SIG-M5 treated with dmso at 0.1 percent for 504 hours (cell line): ENCODE measurements at regions not wholly inside any gene's neighbourhood (a gene's known extent, or its start where the extent isn't known, plus 50 kb on each side); places are given as distances from the start of the nearest gene placed in this dataset.

Source experiments
- DNase-seq: peaks from one replicate; lab custom pipeline; 2025; ENCODE audit not compliant: unreplicated experiment; lab: John Stamatoyannopoulos, UW

DNA sequence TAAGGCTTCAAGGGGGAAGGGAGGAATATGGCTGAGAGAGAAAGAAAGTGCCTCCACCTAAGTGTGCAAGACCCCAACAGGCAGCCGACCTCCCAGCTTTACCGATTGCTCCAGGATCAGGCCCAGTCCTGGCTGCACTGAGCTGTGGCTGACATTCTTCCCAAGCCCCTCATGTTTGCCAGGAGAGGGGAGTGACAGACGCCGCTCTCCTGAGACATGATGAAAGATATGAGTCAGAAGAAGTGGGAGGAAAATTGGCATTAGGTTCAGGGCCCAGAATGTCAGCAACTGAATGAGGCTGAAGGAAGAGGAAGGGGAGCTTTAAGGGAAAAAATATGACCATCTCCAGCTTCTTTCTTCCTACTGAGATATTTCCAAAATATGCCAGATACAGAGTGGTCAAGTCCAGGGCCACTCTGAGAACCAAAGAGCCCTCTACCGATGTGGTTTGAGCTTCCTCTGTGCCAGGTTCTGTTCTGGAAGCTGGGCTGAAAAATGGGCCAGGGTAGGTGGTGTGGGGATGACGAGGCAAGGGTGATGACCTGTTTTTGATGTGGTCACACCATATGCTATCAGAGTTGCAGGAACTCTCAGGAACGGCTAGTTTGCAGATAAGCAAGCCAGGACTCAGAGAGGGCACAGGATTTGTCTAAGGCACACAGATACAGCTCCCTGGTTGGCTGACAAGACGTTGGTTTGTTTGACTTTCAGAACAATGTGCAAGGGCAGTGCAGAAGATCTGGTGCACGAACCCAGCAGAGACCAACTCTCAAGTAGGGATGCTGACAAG lies 176.7 kb downstream of the SOX9 start:
- no peak for DNase-seq

DNA sequence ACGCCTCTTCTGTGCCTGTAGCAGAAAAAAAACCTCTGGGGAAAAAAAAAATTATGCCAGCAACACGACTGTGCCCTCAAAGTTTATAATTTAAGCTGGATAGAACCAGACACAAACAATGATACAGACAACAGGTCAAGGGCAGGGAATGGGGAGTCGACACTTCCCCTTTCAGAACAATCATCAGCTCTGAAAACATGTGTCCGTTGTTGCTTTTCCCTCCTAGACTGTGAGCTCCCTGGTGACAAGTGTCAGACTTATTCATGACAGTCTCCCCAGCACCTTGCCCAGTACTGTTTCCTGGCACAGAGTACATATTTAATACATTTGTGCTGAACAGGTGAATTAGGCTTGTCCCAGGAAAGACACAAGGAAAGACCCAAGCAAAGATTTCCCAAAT lies 178.3 kb downstream of the SOX9 start:
- no peak for DNase-seq

- no peak for DNase-seq
These were observed 178.8 kb downstream of the SOX9 start for GRCh38 chr17:72299592-72299991.

DNA sequence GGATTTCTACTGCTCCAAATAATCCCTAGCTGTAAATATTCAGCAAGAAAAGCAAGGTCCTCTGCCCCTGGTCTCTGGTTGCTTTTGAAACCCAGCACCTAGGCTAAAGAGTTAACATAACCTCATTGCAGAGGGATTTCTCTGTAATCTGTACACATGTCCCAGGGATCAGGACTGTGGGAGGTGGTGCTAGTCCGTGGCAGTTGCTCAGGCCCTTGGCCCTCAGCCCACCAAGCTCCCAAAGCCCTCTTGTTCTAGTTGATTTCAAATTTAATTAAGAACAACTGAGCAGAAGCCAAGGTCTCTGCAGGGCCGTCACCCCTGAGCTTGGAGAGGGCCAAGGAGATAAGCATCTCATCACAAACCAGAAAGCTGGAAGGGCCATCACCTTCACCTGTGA lies 181.1 kb downstream of the SOX9 start:
- no peak for DNase-seq

GRCh38 chr17:72302735-72303134 lies 181.9 kb downstream of the SOX9 start:
- DNase-seq, result no peak

DNA sequence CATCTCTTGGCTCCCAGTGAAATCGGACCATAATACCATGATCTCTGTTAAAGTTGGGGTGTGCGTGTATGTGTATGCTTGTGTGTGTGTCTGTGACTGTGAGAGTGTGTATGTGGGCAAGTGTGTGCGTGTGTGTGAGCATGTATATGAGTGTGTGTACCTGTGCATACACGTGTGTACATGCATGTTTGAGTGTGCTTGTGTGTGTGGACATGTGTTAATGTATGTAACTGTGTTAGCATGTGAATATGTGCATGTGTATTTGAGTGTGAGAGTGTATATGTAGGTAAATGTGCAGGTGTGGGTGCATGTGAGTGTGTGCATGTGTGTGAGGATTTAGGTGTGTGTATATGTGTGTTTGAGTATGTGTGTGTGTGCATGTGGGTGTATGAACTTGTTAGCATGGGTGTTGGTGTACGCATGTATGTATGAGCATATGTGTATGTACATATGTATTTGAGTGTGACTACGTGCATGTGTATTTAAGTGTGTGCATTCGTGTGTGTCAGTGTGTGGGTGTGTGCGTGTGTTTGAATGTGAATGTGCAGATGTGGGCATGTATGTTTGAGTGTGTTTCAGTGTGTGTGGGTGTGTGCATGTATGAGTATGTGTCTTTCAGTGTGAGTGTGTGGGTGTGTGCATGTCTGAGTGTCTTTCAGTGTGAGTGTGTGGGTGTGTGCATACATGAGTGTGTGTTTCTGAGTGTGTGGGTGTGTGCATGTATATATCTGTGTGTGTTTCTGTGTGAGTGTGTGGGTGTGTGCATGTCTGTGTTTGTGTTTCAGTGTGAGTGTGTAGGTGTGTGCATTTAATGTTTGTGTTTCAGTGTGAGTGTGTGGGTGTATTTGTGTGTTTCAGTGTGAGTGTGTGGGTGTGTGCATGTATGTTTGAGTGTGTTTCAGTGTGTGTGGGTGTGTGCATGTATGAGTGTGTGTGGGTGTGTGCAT lies 183.2 kb downstream of the SOX9 start:
- DNase-seq, result no peak

DNA sequence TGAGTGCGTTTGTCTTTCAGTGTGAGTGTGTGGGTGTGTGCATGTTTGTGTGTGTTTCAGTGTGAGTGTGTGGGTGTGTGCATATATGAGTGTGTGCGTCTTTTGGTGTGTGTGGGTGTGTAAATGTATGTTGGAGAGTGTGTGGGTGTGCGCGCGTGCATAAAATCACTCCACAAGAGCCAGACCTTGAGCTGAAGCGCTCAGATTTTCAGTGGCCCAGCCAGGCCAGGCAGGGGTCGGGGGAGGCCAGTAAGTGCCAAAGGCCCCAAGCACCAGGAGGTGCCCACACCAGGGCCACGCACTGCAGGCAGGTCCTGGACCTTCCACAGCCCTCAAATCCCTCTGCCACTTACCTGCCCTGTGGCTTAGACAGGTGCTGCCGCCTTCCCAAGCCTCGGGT lies 184.0 kb downstream of the SOX9 start:
- DNase-seq, result no peak

DNA sequence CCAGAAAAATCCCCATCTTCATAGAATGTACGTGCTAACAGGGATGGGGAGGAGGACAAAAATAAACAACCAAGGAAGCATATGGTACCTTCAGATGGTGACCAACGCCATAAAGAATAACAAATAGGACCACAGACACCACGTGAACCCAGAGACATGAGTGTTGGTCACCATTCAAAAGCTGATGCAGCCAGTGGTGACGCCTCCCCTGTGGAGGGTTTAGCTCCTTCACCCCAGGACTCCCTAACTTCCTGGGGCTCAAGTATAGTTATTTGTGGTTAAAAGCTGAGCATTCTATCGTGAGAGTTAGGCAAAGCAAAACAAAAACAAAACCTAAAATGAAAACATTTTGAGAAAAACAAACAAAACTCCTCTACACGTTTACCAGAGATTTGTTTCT lies 184.7 kb downstream of the SOX9 start:
- DNase-seq, result no peak

DNA sequence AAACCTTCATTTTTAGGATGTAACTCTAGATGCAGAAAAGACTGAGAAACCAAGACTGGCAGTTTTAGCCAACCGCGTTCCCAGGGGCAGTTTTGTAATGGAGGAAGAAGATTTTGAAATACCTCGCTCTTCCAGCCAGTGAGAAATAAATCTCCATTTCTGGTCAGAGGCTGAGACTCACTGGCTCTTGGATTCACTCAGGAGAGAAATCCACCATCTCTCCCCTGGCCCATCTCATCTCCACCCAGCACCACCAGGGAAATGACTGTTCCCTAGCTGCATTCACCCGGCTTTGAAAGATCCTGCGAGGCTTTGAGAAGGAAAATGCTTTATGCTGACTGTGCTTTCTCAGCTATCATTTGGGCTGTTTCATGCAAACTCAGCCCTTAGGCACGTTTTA lies 185.2 kb downstream of the SOX9 start:
- no peak for DNase-seq

DNA sequence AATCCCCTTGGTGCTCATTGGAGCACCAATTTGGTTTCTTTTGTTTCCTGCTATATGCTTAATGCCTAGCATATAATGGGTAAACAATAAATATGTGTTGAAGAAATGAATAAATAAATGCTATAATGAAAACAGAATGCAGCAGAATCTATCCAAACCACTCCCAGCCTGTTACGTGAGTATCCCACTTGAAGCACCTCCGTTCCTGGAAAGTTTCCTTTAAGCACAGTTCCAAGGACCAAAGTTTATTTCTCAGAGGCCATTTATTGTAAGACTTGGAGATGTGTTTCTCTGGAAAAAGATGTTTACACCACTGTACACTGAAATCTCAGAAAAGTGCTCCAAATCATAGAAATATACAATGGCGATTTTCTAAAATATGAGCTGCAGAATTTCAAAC lies 187.0 kb downstream of the SOX9 start:
- no peak for DNase-seq

GRCh38 chr17:72308744-72309385 lies 188.0 kb downstream of the SOX9 start:
- DNase-seq, result no peak

DNA sequence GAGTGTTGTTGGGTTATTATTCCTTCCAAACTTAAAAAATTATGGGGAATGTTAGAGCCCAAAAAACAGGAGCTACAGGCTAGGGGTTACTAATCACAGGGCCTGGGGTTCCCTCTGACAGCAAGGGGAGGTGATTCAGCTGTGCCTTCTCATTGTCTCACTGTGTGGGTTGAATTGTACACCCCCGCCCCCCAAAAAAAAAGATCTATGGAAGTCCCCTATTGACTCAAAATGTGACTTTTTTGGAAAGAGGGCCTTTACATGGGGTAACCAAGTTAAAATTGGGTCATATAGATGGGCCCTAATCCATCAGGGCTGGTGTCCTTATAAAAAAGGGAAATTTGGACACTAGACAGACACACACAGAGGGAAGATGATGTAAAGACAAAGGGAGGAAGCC lies 190.2 kb downstream of the SOX9 start:
- no peak for DNase-seq

GRCh38 chr17:72315122-72315913 lies 194.5 kb downstream of the SOX9 start:
- no peak for DNase-seq

DNA sequence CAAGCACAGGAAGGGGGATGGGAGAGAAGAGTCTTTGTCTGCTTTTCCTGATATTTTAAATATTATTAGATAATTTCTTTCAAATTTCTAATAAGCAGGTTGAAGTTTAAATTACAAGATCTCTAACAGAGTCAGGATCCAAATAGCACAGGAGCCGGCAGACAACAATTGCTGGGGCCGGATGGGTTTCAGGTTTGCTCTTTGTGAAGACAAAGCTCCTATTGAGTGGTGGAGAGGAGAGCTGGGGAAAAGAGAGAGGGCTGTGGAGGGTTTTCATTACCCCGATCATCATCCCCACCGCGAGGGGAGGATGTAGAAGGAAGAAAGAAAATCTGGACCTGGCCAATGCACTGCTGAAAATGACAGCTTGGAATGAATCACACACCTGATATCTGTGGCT lies 197.3 kb downstream of the SOX9 start:
- DNase-seq, result no peak

- DNase-seq, result no peak
These were observed 201.1 kb downstream of the SOX9 start for GRCh38 chr17:72321896-72322295.

DNA sequence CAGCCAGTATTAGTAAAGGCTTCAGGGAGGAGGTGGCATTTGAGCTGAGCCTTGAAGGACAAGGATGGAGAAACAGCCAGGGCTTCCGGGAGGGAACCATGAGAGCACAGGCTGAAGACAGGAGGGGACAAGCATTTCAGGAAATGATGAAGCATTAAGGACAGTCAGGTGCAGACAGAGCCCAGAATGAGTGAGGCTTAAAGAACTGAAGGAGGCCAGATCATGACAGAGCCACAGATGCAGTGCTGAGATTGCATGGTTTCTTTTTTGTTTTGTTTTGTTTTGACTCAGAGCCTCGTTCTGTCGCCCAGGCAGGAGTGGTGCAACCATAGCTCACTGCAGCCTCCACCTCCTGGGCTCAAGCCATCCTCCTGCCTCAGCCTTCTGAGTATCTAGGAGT lies 211.5 kb downstream of the SOX9 start:
- DNase-seq, result no peak

DNA sequence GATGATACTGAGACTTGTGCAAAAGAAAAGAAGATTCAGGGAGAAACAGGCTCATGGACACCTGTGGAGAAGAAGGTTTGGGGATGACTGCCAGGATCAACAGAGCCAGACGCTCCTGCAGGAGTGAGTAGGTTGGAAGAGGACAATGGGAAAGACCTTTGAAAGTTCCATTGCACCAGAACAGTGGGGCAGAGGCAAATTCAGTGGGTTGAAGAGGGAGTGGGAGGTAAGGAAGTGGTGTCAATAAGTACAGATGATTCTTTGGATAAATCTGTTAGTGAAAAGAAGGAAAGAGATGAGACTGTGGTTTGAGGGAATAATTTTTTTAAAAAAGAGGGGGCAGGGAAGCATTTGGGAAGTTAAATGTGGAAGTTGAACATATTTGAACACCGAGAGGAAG lies 212.8 kb downstream of the SOX9 start:
- DNase-seq, result no peak

DNA sequence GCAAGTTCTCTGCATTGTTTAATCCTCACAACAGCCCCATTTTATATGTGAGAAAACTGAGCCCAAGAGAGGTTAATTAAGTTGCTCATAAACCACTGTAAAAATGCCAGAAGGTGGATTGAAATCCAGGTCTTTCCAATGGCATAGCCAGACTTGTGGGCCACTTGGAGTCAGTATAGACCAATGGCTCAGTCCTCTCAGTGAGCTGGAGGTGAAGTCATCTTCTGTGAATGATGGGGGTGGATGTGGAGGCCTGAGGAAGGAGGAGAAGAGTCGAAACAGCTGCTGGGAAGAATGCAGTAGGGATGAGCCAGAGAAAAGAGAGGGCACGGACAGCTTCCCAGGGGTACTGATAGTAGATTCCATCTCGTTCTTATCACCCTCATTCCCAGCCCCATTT lies 213.4 kb downstream of the SOX9 start:
- DNase-seq, result no peak

DNA sequence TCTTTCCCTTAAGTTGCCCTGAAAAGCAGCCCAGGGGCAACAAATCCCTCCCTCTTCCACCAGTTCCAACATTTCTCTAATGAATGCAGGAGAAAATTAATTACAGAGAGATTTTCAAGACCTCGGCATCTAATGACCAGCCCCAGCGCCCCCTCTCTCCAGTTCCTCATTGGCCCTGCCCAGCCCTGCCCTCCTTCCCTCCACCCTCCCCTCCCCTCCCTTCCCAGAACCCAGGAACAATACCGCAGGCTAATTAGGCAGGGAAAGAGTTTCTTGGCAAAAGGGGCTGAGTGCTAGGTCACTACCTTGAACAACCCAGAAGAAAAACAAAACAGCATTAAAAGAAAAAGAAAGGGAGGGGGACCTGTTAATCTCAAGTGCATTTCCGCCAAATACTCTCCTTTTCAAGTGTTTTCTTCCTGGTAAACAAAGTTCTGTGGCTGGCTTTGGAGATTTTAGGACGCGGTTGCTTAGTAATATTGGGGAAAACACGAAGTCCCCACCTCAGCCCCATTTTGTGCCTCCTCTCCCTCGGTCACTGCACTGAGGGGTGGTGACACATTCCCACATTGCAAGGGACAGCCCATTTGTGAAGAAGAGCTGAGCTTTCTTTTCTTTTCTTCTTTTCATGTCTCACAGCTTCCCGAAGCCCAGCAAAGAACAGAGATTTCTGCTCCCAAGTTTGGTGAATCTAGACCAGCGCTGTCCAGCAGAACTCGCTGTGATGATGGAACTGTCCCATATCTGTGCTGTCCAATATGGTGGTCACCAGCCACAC lies 215.4 kb downstream of the SOX9 start:
- no peak for DNase-seq

DNA sequence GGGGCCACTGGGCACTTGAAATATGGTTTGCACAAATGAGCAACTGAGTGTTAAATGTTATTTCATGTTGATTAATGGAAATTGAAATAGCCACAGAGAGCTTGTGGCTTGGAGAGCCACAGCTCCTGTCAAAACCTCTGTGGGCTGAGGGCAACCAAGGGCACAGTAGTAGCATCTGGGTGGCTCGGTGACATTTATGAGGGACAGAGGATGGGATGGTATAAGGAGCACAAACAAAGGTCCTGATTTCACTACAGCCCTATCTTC lies 215.9 kb downstream of the SOX9 start:
- no peak for DNase-seq

GRCh38 chr17:72338304-72338703 lies 217.5 kb downstream of the SOX9 start:
- no peak for DNase-seq
